ENCODE measurements at regions not wholly inside any gene's neighbourhood (a gene's known extent, or its start where the extent isn't known, plus 50 kb on each side); places are given as distances from the start of the nearest gene placed in this dataset.

- TF ChIP-seq EZH2phosphoT487 (IDR thresholded peaks at IDR 0.05; ENCODE audit: unreplicated experiment) (no peak), CREB1 (CRISPR knock-in tag; IDR thresholded peaks at IDR 0.05; ENCODE audit: low read depth) (no peak), EZH2 (IDR thresholded peaks at IDR 0.05; ENCODE audit: low read depth, unreplicated experiment) (no peak), POLR2AphosphoS5 (IDR thresholded peaks at IDR 0.05; ENCODE audit: low read depth) (no peak), JUNB (IDR thresholded peaks at IDR 0.05; ENCODE audit: unreplicated experiment) (no peak), ZNF114 (CRISPR knock-in tag; IDR thresholded peaks at IDR 0.05) (no peak), STAT1 (IDR thresholded peaks at IDR 0.05; ENCODE audit: unreplicated experiment) (no peak), ZNF331 (CRISPR knock-in tag; IDR thresholded peaks at IDR 0.05; ENCODE audit: low read depth) (no peak)
- TF ChIP-seq, protein P1, sequence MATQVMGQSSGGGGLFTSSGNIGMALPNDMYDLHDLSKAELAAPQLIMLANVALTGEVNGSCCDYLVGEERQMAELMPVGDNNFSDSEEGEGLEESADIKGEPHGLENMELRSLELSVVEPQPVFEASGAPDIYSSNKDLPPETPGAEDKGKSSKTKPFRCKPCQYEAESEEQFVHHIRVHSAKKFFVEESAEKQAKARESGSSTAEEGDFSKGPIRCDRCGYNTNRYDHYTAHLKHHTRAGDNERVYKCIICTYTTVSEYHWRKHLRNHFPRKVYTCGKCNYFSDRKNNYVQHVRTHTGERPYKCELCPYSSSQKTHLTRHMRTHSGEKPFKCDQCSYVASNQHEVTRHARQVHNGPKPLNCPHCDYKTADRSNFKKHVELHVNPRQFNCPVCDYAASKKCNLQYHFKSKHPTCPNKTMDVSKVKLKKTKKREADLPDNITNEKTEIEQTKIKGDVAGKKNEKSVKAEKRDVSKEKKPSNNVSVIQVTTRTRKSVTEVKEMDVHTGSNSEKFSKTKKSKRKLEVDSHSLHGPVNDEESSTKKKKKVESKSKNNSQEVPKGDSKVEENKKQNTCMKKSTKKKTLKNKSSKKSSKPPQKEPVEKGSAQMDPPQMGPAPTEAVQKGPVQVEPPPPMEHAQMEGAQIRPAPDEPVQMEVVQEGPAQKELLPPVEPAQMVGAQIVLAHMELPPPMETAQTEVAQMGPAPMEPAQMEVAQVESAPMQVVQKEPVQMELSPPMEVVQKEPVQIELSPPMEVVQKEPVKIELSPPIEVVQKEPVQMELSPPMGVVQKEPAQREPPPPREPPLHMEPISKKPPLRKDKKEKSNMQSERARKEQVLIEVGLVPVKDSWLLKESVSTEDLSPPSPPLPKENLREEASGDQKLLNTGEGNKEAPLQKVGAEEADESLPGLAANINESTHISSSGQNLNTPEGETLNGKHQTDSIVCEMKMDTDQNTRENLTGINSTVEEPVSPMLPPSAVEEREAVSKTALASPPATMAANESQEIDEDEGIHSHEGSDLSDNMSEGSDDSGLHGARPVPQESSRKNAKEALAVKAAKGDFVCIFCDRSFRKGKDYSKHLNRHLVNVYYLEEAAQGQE (IDR thresholded peaks at IDR 0.05; ENCODE audit: unreplicated experiment), result no peak
- TF ChIP-seq, protein P2, sequence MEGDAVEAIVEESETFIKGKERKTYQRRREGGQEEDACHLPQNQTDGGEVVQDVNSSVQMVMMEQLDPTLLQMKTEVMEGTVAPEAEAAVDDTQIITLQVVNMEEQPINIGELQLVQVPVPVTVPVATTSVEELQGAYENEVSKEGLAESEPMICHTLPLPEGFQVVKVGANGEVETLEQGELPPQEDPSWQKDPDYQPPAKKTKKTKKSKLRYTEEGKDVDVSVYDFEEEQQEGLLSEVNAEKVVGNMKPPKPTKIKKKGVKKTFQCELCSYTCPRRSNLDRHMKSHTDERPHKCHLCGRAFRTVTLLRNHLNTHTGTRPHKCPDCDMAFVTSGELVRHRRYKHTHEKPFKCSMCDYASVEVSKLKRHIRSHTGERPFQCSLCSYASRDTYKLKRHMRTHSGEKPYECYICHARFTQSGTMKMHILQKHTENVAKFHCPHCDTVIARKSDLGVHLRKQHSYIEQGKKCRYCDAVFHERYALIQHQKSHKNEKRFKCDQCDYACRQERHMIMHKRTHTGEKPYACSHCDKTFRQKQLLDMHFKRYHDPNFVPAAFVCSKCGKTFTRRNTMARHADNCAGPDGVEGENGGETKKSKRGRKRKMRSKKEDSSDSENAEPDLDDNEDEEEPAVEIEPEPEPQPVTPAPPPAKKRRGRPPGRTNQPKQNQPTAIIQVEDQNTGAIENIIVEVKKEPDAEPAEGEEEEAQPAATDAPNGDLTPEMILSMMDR (conservative IDR thresholded peaks at IDR 0.05; ENCODE audit: low read depth in 2 of 2), result no peak
Measured at GRCh38 chr20:57867807-57868206, 158.0 kb upstream of the PMEPA1 start.
